ENCODE measurements at regions not wholly inside any gene's neighbourhood (a gene's known extent, or its start where the extent isn't known, plus 50 kb on each side); places are given as distances from the start of the nearest gene placed in this dataset.

DNA sequence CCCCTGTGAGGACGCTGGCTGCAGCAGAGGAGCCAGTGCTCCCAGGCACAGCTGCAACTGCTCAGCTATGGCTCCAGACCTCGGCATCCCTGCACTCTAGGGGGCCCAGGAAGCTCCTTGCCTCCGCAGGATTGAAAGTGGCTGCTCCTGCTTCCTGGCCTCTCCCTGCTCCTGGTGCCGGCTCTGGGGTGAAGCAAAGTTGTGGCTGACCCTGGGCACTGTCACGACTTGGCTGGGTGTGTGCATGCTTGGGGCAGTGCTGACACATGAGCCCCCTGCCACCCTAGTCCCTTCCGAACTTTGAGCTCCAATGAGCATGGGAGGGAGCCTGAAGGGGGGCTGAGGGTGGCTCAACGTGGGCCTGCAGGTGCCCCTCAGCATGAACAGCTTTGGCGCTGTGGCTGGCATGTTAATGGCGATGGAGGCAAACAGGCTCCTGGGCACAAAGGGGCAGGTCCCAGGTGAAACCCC is 1512.2 kb downstream of the KCNT2 start:
- TF ChIP-seq, protein P1, sequence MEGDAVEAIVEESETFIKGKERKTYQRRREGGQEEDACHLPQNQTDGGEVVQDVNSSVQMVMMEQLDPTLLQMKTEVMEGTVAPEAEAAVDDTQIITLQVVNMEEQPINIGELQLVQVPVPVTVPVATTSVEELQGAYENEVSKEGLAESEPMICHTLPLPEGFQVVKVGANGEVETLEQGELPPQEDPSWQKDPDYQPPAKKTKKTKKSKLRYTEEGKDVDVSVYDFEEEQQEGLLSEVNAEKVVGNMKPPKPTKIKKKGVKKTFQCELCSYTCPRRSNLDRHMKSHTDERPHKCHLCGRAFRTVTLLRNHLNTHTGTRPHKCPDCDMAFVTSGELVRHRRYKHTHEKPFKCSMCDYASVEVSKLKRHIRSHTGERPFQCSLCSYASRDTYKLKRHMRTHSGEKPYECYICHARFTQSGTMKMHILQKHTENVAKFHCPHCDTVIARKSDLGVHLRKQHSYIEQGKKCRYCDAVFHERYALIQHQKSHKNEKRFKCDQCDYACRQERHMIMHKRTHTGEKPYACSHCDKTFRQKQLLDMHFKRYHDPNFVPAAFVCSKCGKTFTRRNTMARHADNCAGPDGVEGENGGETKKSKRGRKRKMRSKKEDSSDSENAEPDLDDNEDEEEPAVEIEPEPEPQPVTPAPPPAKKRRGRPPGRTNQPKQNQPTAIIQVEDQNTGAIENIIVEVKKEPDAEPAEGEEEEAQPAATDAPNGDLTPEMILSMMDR (IDR thresholded peaks at IDR 0.05; ENCODE audit: insufficient read depth, low read length): no peak
- no peak overlapping the region for H3K4me3 ChIP-seq (ENCODE audit: low read depth, low read length)
- no peak for DNase-seq (ENCODE audit: low read depth)

DNA sequence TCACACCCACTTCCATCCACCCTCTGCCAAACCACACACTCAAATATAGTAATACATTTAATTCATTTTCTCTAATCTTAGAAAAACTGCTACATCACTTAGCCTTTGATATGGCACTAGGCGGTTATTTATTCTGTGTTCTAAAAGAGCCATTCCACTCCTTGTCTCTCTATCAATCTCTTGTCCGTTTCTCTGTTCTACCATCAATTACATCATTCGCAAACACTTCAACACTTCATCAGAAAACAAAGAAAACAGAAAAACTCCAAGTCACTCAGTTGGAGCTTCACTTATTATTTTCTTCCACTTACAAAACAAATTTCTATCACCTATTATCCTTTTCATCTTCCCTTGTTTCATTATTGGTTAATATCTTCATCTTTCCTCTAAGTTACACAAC is 1523.0 kb downstream of the KCNT2 start:
- TF ChIP-seq, protein P1 (IDR thresholded peaks at IDR 0.05; ENCODE audit: insufficient read depth, low read length): no peak
- DNase-seq (ENCODE audit: low read depth): no peak
- no peak overlapping the region for H3K4me3 ChIP-seq (ENCODE audit: low read depth, low read length)

DNA sequence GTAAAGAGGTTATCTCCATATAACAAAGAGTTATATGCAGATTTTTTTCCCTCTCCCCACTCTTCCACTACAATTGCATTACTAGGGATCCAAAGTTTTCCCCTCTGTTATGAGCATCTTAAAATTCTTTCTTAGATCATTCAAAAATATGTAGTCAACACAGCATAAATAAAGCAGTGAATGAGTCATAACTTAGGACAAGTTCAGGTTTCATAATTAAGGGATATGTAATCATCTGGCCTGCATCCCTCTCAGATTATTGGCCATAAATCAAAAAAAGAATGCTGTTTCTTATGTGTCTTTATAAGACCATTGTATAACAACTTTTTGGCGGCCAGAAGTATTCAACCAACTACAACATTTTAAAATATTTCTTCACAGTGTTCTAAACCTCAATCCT is 1526.1 kb downstream of the KCNT2 start:
- H3K4me3 ChIP-seq (ENCODE audit: low read depth, low read length): no peak overlapping the region
- DNase-seq (ENCODE audit: low read depth): no peak
- TF ChIP-seq, protein P1 (IDR thresholded peaks at IDR 0.05; ENCODE audit: insufficient read depth, low read length): no peak

DNA sequence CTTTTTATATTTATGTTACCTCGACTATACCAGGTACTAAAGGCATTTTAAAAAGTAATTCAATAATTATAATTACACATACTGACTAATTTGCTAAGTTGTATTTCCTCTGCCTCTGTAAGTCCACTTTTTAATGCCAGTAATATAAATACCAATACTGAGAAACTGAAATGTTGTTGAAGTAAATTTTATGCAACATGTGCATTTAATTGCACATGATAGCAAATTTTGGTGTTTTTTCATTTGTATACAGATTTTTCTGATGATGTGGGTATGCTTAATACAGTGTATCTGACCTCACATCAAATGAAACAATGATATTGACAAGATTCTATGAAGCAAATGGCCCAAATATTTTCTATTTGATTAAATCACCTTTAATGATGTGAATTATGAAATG is 1531.6 kb downstream of the KCNT2 start:
- TF ChIP-seq, protein P1 (IDR thresholded peaks at IDR 0.05; ENCODE audit: insufficient read depth, low read length): no peak
- DNase-seq (ENCODE audit: low read depth): no peak
- no peak overlapping the region for H3K4me3 ChIP-seq (ENCODE audit: low read depth, low read length)

DNA sequence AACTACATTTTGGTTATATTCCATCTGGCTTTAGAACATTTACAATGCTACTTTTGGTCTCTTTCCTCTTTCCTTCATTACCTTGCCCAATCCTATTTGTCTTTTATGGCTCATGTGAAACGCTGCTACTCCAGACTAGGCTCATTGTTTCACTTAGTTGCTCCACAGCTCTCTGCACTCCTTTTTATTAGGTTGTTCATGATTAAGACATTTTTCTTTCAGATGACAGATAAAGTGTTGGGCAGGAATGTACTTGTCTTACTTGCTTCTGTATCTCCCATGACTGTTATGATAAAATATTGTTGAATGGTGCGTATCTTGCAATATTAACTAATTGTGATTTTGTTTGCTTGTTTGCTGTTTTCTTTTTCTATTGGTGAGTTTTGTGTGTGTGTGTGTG is 1532.3 kb downstream of the KCNT2 start:
- H3K4me3 ChIP-seq (ENCODE audit: low read depth, low read length): no peak overlapping the region
- DNase-seq (ENCODE audit: low read depth): no peak
- TF ChIP-seq, protein P1 (IDR thresholded peaks at IDR 0.05; ENCODE audit: insufficient read depth, low read length): no peak

DNA sequence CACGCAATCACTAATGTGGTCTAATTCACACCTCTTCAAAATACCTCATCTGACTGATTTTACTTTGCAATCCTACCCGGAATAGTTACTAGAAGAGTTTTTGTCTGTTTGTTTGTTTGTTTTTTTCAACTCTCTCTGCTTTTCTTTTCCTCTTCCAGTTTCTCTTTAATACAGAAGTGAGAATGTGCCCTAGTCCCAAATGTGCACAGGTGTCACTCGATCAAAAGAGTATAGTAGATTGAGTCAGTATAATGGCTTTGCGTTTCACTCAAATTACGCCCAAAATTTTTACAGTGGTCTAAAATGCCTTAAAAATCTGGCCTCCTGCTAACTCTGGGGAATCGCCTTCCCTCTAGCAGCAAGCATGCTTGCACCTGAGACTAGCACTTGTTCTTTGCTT is 1536.8 kb downstream of the KCNT2 start:
- TF ChIP-seq, protein P1 (IDR thresholded peaks at IDR 0.05; ENCODE audit: insufficient read depth, low read length): no peak
- no peak for DNase-seq (ENCODE audit: low read depth)
- H3K4me3 ChIP-seq (ENCODE audit: low read depth, low read length): no peak overlapping the region

DNA sequence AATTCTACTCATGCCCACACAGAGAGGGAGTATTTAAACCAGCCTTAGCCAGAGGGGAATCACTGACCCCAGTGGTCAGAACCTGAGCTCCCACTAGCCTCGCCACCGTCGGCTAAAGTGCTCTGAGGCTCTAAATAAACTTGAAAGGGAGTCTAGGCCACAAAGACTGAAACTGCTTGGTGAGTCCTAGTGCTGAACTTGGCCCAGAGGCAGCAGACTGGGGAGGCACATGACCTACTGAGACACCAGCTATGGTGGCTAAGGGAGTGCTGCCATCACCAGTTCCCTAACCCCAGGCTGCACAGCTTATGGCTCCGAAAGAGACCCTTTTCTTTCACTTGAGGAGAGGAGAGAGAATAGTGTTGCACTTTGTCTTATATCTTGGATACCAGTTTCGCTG is 1542.8 kb downstream of the KCNT2 start:
- DNase-seq (ENCODE audit: low read depth): no peak
- TF ChIP-seq, protein P1 (IDR thresholded peaks at IDR 0.05; ENCODE audit: insufficient read depth, low read length): no peak
- H3K4me3 ChIP-seq (ENCODE audit: low read depth, low read length): no peak overlapping the region
